HG03066 (cell line): ENCODE measurements at regions not wholly inside any gene's neighbourhood (a gene's known extent, or its start where the extent isn't known, plus 50 kb on each side); places are given as distances from the start of the nearest gene placed in this dataset.
"Not testable (repeated sequence)": the region's sequence is repeated elsewhere in the genome, so short reads cannot be mapped to it uniquely, and the experiment has no call there.

ENCODE experiments used
- ATAC-seq: cut with Tn5 transposase; IDR thresholded peaks from one replicate; pipeline ENCODE4 v1.9.1; 2021; ENCODE audit warnings: low read depth; ENCODE audit not compliant: unreplicated experiment

DNA sequence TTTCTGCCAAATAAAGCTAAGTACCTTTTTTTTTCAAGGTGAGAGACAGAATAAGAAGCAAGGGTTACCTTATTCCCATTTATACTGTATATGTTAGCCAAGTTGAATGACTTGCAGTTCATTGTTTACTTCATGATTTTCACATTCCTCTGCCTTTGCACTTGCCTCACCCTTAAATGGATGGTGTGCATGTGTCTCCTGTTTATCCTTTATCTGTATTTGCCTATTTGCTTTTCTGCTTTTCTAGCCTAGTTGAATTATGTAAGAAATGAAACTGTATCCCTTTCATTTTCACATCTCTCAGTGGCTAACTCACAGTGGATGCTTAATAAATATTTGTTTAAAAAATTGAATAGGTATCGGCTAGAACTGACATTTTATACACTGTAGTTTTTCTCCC, 200.8 kb upstream of the ST8SIA4 start:
- no peak for ATAC-seq

DNA sequence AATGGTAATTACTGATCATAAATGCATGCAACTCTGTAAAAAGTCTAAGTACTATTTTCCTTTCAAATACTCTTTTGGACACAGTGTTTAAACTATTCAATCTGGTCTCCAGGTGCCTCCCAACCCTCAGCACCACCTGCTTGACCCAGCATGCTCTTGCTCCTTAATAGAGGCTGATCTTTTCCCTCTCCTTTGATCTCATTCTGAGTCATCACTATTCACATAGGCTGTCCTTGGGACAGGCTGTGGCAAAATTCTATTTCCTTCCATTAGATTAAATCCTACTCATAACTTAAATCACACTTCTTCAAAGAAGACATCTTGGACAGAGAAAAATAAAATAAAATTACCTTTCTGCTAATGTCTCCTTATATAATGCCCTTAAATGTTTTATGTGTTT, 199.4 kb upstream of the ST8SIA4 start:
- no peak for ATAC-seq

GRCh38 chr5:101091902-101092301, 188.8 kb upstream of the ST8SIA4 start:
- no peak for ATAC-seq

GRCh38 chr5:101084353-101084752, 181.3 kb upstream of the ST8SIA4 start:
- ATAC-seq, result no peak

- no peak for ATAC-seq
Measured at GRCh38 chr5:101080462-101081240, 177.6 kb upstream of the ST8SIA4 start.

- no peak for ATAC-seq
Measured at GRCh38 chr5:101068298-101068697, 165.2 kb upstream of the ST8SIA4 start.

DNA sequence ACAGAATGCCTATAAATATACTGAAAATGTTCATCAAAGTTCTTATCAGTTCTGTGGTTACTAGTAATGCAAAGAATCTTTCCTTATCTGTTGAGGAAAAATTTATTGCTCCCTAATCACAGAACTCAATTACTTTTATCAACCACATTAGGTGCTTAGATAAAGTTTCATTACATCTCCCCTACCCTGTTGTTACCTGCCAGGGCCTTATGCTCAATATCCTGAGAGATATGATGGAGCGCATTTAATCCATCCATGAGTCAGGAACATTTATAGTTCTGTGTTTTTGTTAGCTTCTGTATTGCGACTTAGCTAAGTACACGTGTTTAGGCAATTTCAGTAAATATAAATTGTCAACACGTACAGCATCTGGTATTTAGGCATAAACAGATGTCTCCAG, 164.3 kb upstream of the ST8SIA4 start:
- ATAC-seq, result no peak

DNA sequence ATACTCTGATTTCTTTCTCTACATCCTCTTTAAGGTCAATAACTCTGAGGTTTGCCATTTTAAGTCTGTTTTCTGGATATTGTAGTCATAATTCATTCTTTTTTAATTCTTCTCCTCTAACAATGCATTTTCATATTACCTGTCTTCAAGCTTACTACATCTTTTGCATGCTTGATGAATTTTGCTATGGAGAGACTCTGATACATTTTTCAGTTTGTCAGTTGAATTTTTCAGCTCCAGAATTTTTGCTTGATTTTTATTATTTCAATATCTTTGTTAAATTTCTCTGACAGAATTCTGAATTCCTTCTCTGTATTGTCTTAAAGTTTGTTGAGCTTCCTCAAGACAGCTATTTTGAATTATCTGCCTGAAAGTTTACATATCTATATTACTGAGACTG, 159.8 kb upstream of the ST8SIA4 start:
- ATAC-seq, result no peak

- no peak for ATAC-seq
Measured at GRCh38 chr5:101047181-101047580, 144.1 kb upstream of the ST8SIA4 start.

- ATAC-seq, result no peak
Measured at GRCh38 chr5:101045689-101046088, 142.6 kb upstream of the ST8SIA4 start.

DNA sequence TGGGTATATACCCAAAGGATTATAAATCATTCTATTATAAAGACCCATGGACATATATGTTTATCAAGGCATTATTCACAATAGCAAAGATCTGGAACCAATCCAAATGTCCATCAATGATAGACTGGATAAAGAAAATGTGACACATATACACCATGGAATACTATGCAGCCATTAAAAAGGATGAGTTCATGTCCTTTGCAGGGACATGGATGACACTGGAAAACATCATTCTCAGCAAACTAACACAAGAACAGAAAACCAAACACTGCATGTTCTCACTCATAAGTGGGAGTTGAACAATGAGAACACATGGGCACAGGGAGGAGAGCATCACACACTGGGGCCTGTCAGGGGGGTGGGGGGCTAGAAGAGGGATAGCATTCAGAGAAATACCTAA, 136.9 kb upstream of the ST8SIA4 start:
- ATAC-seq, result not testable (repeated sequence)

GRCh38 chr5:101036778-101037177, 133.7 kb upstream of the ST8SIA4 start:
- ATAC-seq, result no peak

DNA sequence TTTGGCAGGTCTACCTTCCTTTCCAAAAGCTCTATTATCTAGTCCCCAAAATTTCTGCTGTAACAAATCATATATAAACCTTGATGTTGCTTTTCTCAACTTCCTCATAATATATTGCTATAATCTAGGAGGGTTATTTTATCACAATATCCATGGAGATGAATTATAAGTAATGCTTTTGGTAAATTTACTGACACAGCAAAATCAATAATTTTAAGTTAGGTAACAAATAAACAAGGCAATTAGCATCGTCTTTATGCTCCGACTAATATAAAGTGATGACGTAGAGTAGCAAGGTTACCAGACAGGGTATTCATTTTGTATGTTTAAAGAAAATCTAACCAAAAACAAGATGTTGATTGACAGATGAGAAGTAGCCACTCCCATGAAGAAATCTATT, 132.3 kb upstream of the ST8SIA4 start:
- ATAC-seq, result no peak

DNA sequence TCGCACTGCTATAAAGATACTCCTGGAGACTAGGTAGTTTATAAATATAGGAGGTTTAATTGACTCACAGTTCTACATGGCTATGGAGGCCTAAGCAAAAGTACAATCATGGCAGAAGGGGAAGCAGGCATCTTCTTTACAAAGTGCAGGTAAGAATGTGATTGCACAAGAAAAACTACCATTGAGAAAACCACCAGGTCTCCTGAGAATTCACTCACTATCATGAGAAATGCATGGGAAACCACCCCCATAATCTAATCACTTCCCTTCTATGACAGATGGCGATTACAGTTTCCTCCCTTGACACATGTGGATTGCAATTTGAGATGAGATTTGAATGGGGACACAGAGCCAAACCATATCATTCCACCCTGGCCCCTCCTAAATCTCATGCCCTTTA, 121.2 kb upstream of the ST8SIA4 start:
- no peak for ATAC-seq

- ATAC-seq, result no peak
Measured at GRCh38 chr5:101018299-101018698, 115.2 kb upstream of the ST8SIA4 start.

DNA sequence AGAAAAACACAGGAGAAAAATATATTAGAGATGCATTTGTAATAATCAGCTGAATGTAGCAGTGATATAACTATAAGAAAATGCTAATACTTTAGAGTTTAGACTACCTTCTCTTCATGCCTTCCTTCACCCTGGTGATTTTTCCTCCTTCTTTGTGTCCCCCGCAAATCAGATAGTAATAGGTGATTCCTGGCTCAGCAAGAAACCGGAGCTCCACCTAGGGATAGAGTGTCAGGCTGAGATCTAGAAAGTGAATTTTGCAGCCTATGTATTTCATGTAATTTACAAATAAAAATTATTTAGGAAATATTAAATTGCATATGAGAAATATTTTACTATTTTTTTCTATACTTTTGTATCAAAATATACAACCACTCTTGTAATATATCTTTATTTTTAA, 109.8 kb upstream of the ST8SIA4 start:
- no peak for ATAC-seq

GRCh38 chr5:101009758-101010519, 106.9 kb upstream of the ST8SIA4 start:
- no peak for ATAC-seq

GRCh38 chr5:100992354-100992753, 89.3 kb upstream of the ST8SIA4 start:
- no peak for ATAC-seq

- ATAC-seq, result not testable (repeated sequence)
Measured at GRCh38 chr5:100983601-100984000, 80.5 kb upstream of the ST8SIA4 start.

DNA sequence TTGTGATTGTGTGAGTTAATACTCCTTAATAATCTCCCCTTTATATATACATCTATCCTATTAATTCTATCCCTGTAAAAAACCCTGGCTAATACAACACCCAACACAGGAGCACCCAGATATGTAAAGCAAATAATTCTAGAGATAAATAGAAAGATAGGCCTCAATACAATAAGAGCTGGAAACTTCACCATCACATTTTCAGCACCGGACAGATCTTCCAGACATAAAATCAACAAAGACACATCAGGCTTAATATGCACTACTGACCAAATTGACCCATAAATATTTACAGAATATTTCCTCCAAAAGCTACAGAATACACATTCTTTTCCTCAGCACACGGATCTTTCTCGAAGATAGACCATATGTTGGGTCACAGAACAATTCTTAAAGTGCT, 71.0 kb upstream of the ST8SIA4 start:
- no peak for ATAC-seq

DNA sequence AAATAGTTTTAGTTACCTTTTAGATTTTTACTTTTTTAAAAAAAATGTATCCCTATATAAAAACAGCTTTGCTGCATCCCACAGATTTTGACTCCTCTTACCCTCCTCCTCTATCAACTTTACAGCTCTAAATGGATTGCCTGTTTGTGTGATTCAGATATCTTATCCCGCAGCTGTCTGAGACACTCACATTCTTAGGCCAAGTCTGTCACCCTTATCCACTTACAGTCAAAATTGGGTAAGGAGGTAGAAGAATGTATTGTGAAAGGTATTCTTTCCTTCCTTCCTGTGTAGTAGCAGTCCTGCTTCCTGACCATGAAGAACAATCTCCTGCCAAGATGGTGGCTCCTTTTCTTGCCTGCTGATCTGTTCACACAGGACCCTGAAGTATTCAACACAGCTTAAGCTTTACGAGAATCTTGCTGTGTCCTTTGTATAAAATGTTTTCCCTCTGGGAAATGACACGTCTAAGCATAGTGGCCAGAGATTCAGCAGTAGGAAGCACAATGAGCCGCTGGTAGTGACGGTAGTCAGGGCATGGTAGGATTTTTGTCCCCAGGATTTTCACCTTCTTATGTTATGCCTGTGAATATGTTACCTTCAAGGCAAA, 67.7 kb upstream of the ST8SIA4 start:
- no peak for ATAC-seq

GRCh38 chr5:100965291-100965690, 62.2 kb upstream of the ST8SIA4 start:
- ATAC-seq, result no peak
